Hematopoietic multipotent progenitor cell treated with erythropoietin and hydrocortisone succinate and interleukin-3 and kit ligand, for 15 days (in vitro differentiated cells): ENCODE measurements at regions not wholly inside any gene's neighbourhood (a gene's known extent, or its start where the extent isn't known, plus 50 kb on each side); places are given as distances from the start of the nearest gene placed in this dataset.

Experiments used
- DNase-seq: peaks from one replicate; pipeline ENCODE4 v3.0.0-alpha.2; 2015; ENCODE audit warnings: low spot score

DNA sequence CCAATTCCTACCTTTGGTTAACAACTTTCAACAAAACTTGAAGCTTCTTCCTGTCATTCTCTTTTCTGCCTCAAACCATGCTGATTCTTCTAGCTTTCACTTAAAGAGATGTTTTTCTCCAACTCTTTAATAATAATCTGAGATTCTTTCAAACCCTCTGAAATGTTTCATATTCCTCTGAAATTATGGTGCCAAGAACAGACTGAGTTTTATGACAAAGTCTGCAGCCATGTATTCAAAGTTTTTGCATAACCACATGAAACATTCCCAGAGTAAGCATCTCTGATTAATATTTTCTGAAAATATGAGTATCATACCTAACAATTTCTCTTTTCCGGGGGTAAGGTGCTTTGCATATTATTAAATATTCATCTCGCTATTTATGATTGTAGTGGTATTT is 59.1 kb upstream of the DCN start:
- DNase-seq = no peak

DNA sequence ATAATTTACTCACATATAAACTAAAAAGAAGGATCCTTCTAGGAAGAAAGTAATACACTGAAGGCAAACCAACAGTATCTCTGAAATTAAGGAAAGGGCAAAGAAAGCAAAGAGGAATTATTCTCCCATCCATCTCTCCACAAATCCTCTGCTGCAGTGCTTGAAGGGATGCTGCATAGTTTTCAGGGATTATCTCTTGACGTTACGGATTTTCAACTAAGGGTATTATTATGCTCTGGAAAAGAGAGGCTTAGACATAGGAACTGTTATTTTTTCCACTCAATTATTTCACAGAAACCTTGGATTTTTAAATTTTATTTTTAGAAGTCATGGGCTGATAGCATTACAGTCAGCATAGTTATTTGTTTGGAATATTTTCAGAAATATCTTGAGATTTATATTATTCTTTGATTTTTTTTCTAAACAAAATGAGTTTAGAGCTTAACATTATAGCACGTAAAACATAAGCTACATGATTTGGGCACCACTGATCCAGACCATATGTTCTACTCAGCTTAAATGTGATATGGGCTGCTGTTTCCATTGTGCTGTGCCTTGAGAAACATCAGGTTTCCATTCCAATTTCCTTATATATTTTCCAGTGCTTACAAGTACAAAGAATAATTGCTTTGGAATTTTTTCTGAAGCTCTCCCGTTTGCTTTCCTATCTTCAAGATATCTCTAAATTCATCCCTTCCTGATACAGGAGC is 57.9 kb upstream of the DCN start:
- no peak for DNase-seq

DNA sequence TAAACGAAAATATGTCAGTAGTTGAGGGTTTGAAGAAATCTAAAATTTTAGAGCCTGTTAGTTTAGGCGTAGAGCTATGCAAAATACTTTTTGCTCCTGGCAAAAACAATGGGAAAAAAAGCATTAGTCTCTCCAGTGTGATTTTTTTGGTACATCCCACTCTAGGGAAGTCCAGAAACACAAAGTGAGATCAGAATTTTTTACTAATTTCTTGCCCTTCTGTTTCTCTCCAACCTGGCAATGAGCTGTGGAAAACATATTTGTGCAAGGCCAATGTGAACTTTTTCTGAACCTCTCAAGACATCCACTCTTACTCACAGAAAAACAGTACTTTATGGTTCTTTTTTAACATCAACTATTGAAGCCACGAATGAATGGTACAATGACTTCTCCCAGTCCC is 56.9 kb upstream of the DCN start:
- no peak for DNase-seq
